ENCODE measurements at regions not wholly inside any gene's neighbourhood (a gene's known extent, or its start where the extent isn't known, plus 50 kb on each side); places are given as distances from the start of the nearest gene placed in this dataset.

DNA sequence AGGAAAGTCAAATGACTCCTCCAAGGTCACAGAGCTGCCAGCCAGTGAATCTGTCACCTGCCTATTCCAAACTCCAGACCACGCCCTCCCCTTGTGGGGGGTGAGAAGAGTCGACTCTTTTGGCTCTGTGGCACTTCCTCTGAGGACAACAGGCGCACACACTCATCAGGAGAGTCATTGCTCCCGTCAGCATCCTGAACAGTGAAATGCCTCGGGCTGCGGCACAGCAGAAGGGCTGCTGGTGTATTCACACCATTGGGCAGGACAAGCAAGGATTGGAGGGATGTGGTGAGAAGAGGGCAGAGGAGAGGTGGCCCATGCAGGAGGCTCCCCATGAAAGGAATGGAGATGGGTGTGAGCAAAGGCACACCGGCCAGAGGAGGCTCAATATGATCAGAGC, 239.0 kb downstream of the TOMM20 start:
- BruUV-seq (replicated peaks): no TSS peak
- intact Hi-C loops (cut with micrococcal nuclease; ENCODE audit: unreplicated experiment): no loop called here
- ChIA-PET POLR2A (interaction anchor here (0.9 kb wide), 1 partner anchor 14 kb away, joined by 3 read pairs; no protein-coding TSS in a partner anchor), CTCF (ENCODE audit: low intra/inter-chr PET ratio, low total read pairs) (no interaction called here)
- H2AFZ ChIP-seq (ENCODE audit: low read length): no peak overlapping the region
- H3K4me1 ChIP-seq (ENCODE audit: insufficient read depth, low read length): peaks cover 76% of the 10 kb centered on the region
- WGBS (ENCODE audit: low lambda C conversion rate): 84% methylated on average over 7 of the region's 7 CpGs
- H3K27me3 ChIP-seq (ENCODE audit: control insufficient read depth in 1 of 2, insufficient read depth in 2 of 2, low read length in 2 of 2): no peaks in the 10 kb centered on the region
- no peak for ATAC-seq
- FAIRE-seq: no peak
- H3K4me2 ChIP-seq (ENCODE audit: low read depth, low read length): no peak overlapping the region
- no peak overlapping the region for H3K27ac ChIP-seq (ENCODE audit: extremely low read length, insufficient read depth, low read length)
- no peak overlapping the region for H3K9ac ChIP-seq (ENCODE audit: insufficient read depth, low read depth, low read length)
- no peaks in the 10 kb centered on the region for H3K36me3 ChIP-seq (replicated peaks in 1 of 2; ENCODE audit: control insufficient read depth in 1 of 2, insufficient read depth in 2 of 2, low read length in 2 of 2)
- no peak for DNase-seq (ENCODE audit: low spot score)
- TF ChIP-seq ZIK1 (CRISPR knock-in tag; IDR thresholded peaks at IDR 0.05; ENCODE audit: borderline replicate concordance, low read depth): no peak
- TF ChIP-seq NR0B2 (CRISPR knock-in tag; IDR thresholded peaks at IDR 0.05): no peak
- TF ChIP-seq CHD2 (IDR thresholded peaks at IDR 0.05; ENCODE audit: low read depth, low read length): no peak
- no peak for TF ChIP-seq ATF6 (CRISPR knock-in tag; conservative IDR thresholded peaks at IDR 0.05)
- no peak for TF ChIP-seq ZNF235 (CRISPR knock-in tag; IDR thresholded peaks at IDR 0.05; ENCODE audit: borderline replicate concordance)
- TF ChIP-seq, protein P1, sequence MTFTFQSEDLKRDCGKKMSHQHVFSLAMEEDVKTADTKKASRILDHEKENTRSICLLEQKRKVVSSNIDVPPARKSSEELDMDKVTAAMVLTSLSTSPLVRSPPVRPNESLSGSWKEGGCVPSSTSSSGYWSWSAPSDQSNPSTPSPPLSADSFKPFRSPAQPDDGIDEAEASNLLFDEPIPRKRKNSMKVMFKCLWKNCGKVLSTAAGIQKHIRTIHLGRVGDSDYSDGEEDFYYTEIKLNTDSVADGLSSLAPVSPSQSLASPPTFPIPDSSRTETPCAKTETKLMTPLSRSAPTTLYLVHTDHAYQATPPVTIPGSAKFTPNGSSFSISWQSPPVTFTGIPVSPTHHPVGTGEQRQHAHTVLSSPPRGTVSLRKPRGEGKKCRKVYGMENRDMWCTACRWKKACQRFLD (CRISPR knock-in tag; IDR thresholded peaks at IDR 0.05; ENCODE audit: borderline replicate concordance): no peak
- no peak for TF ChIP-seq NFE2 (CRISPR knock-in tag; IDR thresholded peaks at IDR 0.05)
- TF ChIP-seq MEIS2 (CRISPR knock-in tag; IDR thresholded peaks at IDR 0.05): no peak
- no peak for TF ChIP-seq TCF12 (IDR thresholded peaks at IDR 0.05)
- TF ChIP-seq TCF12 (CRISPR knock-in tag; IDR thresholded peaks at IDR 0.05): no peak
- TF ChIP-seq ZBTB8A (CRISPR knock-in tag; IDR thresholded peaks at IDR 0.05; ENCODE audit: borderline replicate concordance, low read depth): no peak
- TF ChIP-seq, protein P2, sequence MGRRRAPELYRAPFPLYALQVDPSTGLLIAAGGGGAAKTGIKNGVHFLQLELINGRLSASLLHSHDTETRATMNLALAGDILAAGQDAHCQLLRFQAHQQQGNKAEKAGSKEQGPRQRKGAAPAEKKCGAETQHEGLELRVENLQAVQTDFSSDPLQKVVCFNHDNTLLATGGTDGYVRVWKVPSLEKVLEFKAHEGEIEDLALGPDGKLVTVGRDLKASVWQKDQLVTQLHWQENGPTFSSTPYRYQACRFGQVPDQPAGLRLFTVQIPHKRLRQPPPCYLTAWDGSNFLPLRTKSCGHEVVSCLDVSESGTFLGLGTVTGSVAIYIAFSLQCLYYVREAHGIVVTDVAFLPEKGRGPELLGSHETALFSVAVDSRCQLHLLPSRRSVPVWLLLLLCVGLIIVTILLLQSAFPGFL (CRISPR knock-in tag; IDR thresholded peaks at IDR 0.05): no peak
- TF ChIP-seq GATAD1 (CRISPR knock-in tag; IDR thresholded peaks at IDR 0.05): no peak
- TF ChIP-seq KAT7 (CRISPR knock-in tag; IDR thresholded peaks at IDR 0.05; ENCODE audit: borderline replicate concordance): no peak
- TF ChIP-seq ZNF335 (CRISPR knock-in tag; IDR thresholded peaks at IDR 0.05): no peak
- no peak for TF ChIP-seq KLF13 (CRISPR knock-in tag; IDR thresholded peaks at IDR 0.05)
- TF ChIP-seq SMARCC2 (IDR thresholded peaks at IDR 0.05): no peak
- TF ChIP-seq, protein P3, sequence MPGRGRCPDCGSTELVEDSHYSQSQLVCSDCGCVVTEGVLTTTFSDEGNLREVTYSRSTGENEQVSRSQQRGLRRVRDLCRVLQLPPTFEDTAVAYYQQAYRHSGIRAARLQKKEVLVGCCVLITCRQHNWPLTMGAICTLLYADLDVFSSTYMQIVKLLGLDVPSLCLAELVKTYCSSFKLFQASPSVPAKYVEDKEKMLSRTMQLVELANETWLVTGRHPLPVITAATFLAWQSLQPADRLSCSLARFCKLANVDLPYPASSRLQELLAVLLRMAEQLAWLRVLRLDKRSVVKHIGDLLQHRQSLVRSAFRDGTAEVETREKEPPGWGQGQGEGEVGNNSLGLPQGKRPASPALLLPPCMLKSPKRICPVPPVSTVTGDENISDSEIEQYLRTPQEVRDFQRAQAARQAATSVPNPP (CRISPR knock-in tag; IDR thresholded peaks at IDR 0.05): no peak
- TF ChIP-seq BHLHE40 (IDR thresholded peaks at IDR 0.05; ENCODE audit: low read length): no peak
- TF ChIP-seq ERF (CRISPR knock-in tag; IDR thresholded peaks at IDR 0.05): no peak
- in situ Hi-C loops (cut with HindIII; ENCODE audit: extremely low pct_ligation_motif_present, low pct_unique_long_range_greater_than_20kb): loop anchor here (10.0 kb wide), 1 partner anchor 195 kb away; no protein-coding TSS in a partner anchor
- no peaks in the 10 kb centered on the region for H3K9me3 ChIP-seq (ENCODE audit: low read length)
- no peak overlapping the region for H3K4me3 ChIP-seq (replicated peaks in 1 of 3; ENCODE audit: insufficient read depth in 1 of 3, low read depth in 2 of 3, low read length in 3 of 3)
- H4K20me1 ChIP-seq (ENCODE audit: insufficient read depth, low read length): no peaks in the 10 kb centered on the region
- H3K79me2 ChIP-seq (ENCODE audit: insufficient read depth, low read length): no peaks in the 10 kb centered on the region
